Ascending aorta (tissue), 2 donors: ENCODE measurements at regions not wholly inside any gene's neighbourhood (a gene's known extent, or its start where the extent isn't known, plus 50 kb on each side); places are given as distances from the start of the nearest gene placed in this dataset.

Source experiments
- DNase-seq, 2 donors: peaks; one replicate each; pipeline ENCODE4 v3.0.0-alpha.2; 2019; ENCODE audit warnings: low spot score in 2 of 2
- H3K27ac ChIP-seq, 2 donors: fragments of 200-600 bp; sonication (generic); one replicate each; pipeline ENCODE4 v1.5.1; 2016 to 2017; ENCODE audit warnings: mild to moderate bottlenecking in 1 of 2
- H3K27me3 ChIP-seq: fragments of 200-600 bp; sonication (generic); one replicate; pipeline ENCODE4 v1.5.1; 2017
- H3K36me3 ChIP-seq, 2 donors: fragments of 200-600 bp; sonication (generic); one replicate each; pipeline ENCODE4 v1.5.1; 2016
- H3K4me1 ChIP-seq, 2 donors: fragments of 200-600 bp; sonication (generic); one replicate each; pipeline ENCODE4 v1.5.1; 2016 to 2017; ENCODE audit warnings: mild to moderate bottlenecking in 1 of 2
- H3K4me3 ChIP-seq, 2 donors: fragments of 200-600 bp; sonication (generic); one replicate each; pipeline ENCODE4 v1.5.1; 2016 to 2017; ENCODE audit warnings: mild to moderate bottlenecking in 1 of 2
- H3K9me3 ChIP-seq, 2 donors: fragments of 200-600 bp; sonication (generic); one replicate each; pipeline ENCODE4 v1.5.1; 2016
- CTCF ChIP-seq, 3 experiments: fragments of 200-600 bp in 2 of 3; fragments of 450-650 bp in 1 of 3; sonication (generic) in 2 of 3; IDR thresholded peaks; one replicate each; pipeline ENCODE4 v1.5.1; 2016 to 2019; ENCODE audit warnings: antibody characterized with exemption in 3 of 3, mild to moderate bottlenecking in 1 of 3, moderate library complexity in 1 of 3
- intact Hi-C: fragments of 100-400 bp; cut with DNase I; formaldehyde crosslinking; loops from one replicate; pipeline ENCODE4 v1.15.1; 2023

GRCh38 chr5:82861701-82862100 is 215.5 kb downstream of the TMEM167A start:
- Histone ChIP-seq H3K4me1 (no peaks in the 10 kb centered on the region), H3K4me3 (no peak overlapping the region), H3K36me3 (no peaks in the 10 kb centered on the region), H3K27me3 (no peaks in the 10 kb centered on the region), H3K27ac (no peak overlapping the region), H3K9me3 (no peaks in the 10 kb centered on the region)
- TF ChIP-seq CTCF (IDR thresholded peaks at IDR 0.05): no peak
- intact Hi-C loops: no loop called here
- no peak for DNase-seq

- intact Hi-C loops: no loop called here
- Histone ChIP-seq H3K27me3 (no peaks in the 10 kb centered on the region), H3K4me3 (no peak overlapping the region), H3K9me3 (no peaks in the 10 kb centered on the region), H3K4me1 (no peaks in the 10 kb centered on the region), H3K36me3 (no peaks in the 10 kb centered on the region), H3K27ac (no peak overlapping the region)
- TF ChIP-seq CTCF (IDR thresholded peaks at IDR 0.05): no peak
- DNase-seq: no peak
Measured at GRCh38 chr5:82859451-82860140, 217.6 kb downstream of the TMEM167A start.

GRCh38 chr5:82858151-82859025 is 218.8 kb downstream of the TMEM167A start:
- intact Hi-C loops: no loop called here

GRCh38 chr5:82855893-82856550 is 221.2 kb downstream of the TMEM167A start:
- no peaks in the 10 kb centered on the region for H3K36me3 ChIP-seq
- H3K27me3 ChIP-seq: no peaks in the 10 kb centered on the region
- no peaks in the 10 kb centered on the region for H3K9me3 ChIP-seq
- TF ChIP-seq CTCF (IDR thresholded peaks at IDR 0.05): no peak
- DNase-seq: no peak
- H3K4me1 ChIP-seq: no peaks in the 10 kb centered on the region
- H3K27ac ChIP-seq: no peak overlapping the region
- H3K4me3 ChIP-seq: no peak overlapping the region
- intact Hi-C loops: no loop called here

More at GRCh38 chr5:82858151-82859025, 218.8 kb downstream of the TMEM167A start:
- Histone ChIP-seq H3K27me3 (no peaks in the 10 kb centered on the region), H3K4me3 (no peak overlapping the region), H3K4me1 (no peaks in the 10 kb centered on the region), H3K9me3 (no peaks in the 10 kb centered on the region), H3K27ac (no peak overlapping the region), H3K36me3 (no peaks in the 10 kb centered on the region)
- TF ChIP-seq CTCF (IDR thresholded peaks at IDR 0.05): no peak
- DNase-seq: no peak

- intact Hi-C loops: no loop called here
- DNase-seq: no peak
- Histone ChIP-seq H3K4me1 (no peaks in the 10 kb centered on the region), H3K36me3 (no peaks in the 10 kb centered on the region), H3K27ac (no peak overlapping the region), H3K9me3 (no peaks in the 10 kb centered on the region), H3K27me3 (no peaks in the 10 kb centered on the region), H3K4me3 (no peak overlapping the region)
- TF ChIP-seq CTCF (IDR thresholded peaks at IDR 0.05): no peak
Measured at GRCh38 chr5:82854956-82855355, 222.2 kb downstream of the TMEM167A start.
